ENCODE measurements at regions not wholly inside any gene's neighbourhood (a gene's known extent, or its start where the extent isn't known, plus 50 kb on each side); places are given as distances from the start of the nearest gene placed in this dataset.

DNA sequence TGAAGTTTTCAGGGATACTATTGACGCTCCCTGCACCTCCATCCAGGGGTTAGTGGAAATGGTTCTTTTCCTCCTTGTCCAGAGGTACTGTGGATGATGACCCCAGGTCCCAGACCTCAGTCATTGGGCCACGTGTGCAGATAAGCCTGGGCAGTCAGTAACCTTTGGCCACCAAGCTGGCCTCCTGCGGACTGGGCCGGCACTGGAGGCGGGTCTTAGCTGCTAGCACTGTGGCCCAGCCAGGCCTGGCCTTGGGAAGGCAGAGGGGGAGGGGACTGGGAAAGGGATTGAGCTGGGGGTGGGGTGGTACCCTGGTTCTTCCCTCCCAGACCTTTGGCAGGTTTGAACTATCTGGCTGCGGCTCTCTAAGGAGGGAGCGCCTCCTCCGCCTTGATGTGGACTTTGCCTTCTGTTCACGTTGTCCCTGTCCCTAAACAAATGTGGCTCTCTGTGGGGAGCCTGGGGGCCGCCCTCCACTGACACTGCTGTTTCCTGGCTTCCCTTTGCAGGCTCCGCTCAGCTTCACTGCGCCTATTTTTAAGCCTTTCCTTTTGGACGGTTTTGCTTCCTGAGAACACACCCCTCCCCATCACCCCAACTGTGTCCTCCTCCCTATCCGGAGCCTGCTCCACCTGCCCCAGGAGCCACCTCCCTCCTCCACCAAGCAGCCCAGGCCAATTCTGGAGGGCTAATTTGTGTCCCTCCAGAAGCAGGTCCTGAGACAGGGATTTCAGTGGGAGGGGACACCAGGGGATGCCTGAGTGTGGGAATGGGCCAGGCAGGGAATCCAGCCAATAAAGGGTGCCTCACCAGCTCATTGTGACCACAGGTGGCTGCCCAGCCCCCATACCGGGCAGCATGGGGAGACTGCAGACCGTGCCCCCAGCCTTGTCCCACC is 251.9 kb downstream of the SEC14L1 start:
- DNase-seq (ENCODE audit: low read depth) = no peak

DNA sequence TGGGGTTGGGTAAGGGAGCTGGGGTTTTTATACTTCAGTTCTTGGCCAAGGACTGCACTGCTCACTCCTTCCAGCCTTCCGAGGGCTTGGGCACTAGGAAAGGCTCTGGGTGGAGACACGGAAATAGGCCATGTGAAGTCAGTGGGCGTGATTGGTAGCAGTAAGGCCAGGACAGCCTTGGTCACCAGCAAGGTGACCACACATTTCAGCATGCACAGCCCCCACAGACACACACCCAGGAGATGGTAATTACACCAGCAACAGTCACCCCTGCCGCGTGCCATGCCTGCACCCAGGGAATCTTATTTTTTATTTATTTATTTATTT is 252.5 kb downstream of the SEC14L1 start:
- no peak for DNase-seq (ENCODE audit: low read depth)

- DNase-seq (ENCODE audit: low read depth) = no peak
Measured at GRCh38 chr17:77393867-77394539, 253.2 kb downstream of the SEC14L1 start.

DNA sequence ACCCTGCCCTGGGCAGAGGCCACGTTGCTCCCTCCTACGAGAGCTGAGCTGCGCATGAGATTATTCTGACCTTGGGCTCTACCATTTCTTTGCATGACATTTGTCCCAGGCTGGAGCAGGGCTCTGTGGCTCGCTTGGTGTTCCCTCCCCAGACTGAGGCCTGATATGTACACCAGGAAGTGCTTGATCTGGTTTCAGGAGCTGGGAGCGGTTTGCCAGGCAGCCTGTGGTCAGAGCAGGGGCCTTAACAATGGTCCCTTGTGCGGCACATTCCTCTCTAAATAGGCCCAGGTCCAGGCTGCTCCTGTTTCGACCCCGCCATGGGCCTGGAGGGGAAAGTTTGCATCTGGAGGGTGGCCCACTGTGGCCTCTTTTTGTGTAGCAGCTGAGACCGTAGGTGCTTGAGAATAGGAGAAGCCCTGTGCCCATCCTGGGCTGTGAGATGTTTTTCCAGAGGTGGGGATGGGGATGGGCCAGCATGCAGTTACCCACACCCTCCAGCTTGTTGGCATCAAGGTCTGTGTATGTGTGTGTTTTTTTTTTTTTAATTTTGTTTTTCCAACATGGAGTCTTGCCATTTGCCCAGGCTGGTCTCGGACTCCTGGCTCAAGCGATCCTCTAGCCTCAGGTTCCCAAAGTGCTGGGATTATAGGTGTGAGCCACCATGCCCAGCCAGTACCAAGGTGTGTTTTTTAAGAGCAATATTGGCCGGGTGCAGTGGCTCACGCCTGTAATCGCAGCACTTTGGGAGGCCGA is 253.9 kb downstream of the SEC14L1 start:
- DNase-seq (ENCODE audit: low read depth) = no peak

- DNase-seq (ENCODE audit: low read depth) = no peak
Measured at GRCh38 chr17:77395501-77396048, 254.8 kb downstream of the SEC14L1 start.

DNA sequence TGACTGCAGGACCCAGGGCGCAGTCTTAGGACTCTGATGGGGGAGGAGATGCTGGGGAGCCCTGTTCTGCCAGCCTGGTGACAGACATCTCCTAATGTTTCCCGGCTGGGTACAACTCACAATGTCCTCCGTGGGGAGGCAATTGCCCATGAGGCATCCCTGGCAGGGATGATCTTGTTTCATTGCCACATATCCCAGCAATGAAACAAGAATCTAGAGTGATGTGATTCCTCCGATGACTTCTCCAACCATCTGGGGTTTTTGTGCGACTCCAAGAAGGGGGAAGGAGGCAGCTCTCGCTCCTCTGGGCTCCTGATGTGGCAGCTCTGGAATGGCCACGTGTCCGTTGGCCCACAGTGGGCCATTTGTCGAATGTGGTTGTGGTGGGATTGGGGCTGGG is 255.8 kb downstream of the SEC14L1 start:
- DNase-seq (ENCODE audit: low read depth) = no peak

- no peak for DNase-seq (ENCODE audit: low read depth)
Measured at GRCh38 chr17:77398274-77398673, 257.5 kb downstream of the SEC14L1 start.

- no peak for DNase-seq (ENCODE audit: low read depth)
Measured at GRCh38 chr17:77399319-77399957, 258.7 kb downstream of the SEC14L1 start.

DNA sequence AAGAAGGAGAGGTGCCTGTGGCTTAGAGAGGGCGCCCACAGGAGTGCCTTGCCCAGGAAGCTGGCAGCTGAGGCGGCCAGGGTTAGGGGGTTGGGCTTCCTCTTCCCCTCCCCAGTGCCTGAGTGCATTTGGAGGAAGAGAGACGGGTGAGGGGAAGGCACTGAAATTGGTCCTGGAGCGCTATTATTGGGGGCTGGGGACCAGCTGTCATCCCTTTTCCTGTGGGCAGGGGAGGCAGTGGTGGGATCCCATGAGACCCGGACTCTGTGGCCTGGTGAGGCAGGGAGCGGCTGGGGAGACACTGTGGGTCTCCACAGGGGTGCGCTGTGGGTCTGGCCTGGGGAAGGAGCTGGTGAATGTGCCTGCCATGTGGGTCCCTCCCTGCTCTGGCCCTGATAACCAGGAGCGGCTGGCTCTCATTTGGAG is 259.7 kb downstream of the SEC14L1 start:
- peak; percentile 92 for DNase-seq (ENCODE audit: low read depth)

DNA sequence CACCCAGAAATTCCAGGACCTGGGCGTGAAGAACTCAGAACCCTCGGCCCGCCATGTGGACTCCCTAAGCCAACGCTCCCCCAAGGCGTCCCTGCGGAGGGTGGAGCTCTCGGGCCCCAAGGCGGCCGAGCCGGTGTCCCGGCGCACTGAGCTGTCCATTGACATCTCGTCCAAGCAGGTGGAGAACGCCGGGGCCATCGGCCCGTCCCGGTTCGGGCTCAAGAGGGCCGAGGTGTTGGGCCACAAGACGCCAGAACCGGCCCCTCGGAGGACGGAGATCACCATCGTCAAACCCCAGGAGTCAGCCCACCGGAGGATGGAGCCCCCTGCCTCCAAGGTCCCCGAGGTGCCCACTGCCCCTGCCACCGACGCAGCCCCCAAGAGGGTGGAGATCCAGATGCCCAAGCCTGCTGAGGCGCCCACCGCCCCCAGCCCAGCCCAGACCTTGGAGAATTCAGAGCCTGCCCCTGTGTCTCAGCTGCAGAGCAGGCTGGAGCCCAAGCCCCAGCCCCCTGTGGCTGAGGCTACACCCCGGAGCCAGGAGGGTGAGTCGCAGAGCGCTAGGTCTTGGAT is 261.5 kb downstream of the SEC14L1 start:
- DNase-seq (ENCODE audit: low read depth) = no peak

DNA sequence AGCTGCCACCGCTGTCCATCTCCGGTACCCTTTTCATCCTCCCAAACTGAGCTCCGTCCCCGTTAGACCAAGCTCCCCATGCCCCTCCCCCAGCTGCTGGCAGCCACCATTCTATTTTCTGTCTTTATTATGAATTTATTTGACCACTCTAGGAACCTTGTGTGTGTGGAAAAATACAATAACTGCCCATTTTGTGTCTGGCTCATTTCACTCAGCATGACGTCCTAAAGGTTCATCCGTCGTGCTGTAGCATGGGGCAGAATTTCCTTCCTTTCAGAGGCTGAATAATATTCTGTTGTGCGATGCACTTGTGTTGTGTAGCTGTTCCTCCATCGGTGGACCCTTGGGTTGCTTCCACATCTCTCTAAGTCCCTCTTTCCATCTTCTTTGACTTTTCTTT is 263.1 kb downstream of the SEC14L1 start:
- no peak for DNase-seq (ENCODE audit: low read depth)

GRCh38 chr17:77404812-77405581 is 264.2 kb downstream of the SEC14L1 start:
- DNase-seq (ENCODE audit: low read depth) = peak; percentile 82

DNA sequence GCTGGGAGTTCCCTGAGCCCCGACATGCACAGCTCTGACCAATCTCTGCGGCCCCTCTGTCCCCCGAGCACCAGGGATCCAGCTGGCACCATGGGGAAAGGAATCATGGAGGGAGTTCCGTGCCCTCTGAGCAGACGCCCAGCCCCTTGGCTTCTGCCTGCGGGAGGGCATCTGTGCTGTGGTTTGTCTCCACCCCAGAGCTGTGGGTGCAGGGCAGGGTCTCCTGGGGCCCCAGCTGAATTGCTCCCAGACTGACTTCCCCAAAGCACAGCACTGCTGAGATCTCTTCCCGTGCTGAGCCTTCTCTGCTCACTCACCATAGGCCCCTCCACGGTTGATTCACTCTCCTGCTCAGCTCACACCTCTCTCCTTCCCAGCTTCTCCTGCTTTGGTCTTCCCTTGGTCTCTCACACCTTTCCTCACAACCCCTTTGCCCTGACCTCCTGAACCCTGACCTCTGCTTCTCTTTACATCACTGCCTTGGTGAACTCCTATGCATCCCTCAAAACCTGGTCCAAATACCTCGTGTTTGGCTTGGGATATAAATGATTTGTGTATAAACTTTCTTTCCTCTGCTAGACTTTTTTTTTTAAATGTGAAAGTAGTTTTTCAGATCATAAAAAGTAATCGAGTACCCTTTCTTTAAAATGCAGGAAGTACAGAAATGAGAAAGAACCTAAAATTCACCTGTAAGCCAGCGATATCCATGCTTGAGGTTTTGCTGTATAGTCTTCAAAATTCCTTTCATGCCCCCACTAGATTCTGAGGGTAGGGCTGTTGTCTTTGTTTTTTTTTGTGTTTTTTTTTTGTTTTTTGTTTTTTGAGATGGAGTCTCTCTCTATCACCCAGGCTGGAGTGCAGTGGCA is 265.3 kb downstream of the SEC14L1 start:
- DNase-seq (ENCODE audit: low read depth) = peak; percentile 37

GRCh38 chr17:77407321-77408277 is 266.8 kb downstream of the SEC14L1 start:
- no peak for DNase-seq (ENCODE audit: low read depth)

- no peak for DNase-seq (ENCODE audit: low read depth)
Measured at GRCh38 chr17:77408284-77408683, 267.5 kb downstream of the SEC14L1 start.

GRCh38 chr17:77409282-77410161 is 268.8 kb downstream of the SEC14L1 start:
- DNase-seq (ENCODE audit: low read depth) = peak; percentile 93

DNA sequence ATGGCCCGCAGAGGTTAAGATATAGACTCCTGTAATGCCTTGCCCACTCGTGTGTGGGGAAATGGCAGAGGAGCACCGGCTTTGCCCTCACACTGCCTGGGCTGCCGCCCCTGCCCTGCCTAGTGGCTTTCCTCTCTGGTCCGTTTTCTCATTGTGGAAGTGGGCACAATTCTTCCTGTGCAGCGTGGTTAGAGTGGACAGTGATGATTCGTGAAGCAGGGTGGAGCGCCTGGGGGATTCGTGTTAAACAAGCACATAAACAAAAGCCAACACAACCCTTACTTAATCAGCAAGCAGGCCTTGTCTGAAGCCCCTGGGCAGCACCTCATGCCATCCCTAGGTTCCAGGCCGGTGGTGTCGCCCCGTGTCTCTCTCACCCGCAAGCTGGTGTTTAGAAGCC is 269.7 kb downstream of the SEC14L1 start:
- DNase-seq (ENCODE audit: low read depth) = peak; percentile 40

Data from LHCN-M2 (cell line).